ENCODE measurements at regions not wholly inside any gene's neighbourhood (a gene's known extent, or its start where the extent isn't known, plus 50 kb on each side); places are given as distances from the start of the nearest gene placed in this dataset.

DNA sequence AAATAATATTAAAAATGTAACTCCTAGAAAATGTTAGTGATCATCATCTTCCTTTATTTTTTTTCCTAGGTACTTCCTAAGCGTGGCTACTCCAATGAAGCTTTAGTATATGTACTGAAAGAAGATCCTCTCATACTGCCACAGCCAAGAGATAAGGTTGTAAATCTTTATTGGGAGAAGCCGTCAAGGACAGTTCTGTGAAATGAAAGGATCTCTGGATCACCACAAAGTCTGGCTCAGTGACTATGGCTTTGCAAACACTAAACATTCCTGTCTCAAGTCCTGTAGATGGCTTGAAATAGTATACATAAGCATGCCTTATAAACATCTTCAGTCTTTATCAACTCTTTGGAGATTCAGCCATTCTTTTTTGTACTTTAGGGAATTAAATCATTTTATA lies 61.2 kb upstream of the DPH5 start:
- DNase-seq (ENCODE audit: low spot score), result no peak

DNA sequence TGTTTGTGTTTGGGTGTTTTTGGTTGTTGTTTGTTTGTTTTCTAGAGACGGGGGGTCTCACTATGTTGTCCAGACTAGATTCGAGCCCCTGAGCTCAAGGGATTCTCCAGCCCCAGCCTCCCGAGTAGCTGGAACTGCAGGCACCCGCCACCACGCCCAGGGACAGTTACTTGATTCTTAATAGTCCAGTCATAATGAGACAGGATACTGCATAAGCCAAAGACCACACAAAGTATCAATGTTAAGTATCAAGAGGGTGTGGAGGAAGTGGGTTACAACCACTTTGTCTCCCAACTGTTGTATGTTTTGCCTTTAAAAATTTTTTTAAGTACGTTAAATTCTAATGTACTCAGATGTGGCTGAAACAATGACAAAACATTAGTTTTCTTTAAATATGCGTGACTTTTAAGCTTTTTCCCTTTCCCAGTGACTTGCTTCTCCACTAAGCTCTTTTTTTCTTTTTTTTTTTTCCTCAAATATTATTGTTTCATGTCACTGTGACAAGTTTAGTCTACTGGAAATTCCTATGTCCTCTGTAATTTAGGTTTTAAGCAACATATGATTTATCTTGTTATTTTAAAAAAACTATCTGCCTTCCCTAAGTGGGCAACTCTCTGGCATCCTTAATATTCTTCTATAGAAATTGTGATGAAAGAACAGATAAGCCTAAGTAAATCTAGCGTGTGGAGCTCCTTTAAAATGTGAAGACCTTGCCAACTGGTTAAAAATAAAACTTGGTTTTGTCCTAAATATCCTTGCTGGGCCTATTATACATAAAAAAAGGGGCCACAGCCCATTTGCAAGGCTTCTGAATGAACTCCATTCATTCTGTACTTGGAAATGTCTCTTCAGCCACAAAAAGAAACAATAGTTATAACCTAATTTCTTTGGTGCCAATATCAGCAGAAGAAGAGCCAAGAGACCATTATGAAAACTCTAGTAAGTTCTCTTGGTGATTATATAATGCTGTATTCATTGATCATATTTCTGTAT lies 56.2 kb upstream of the DPH5 start:
- no peak for DNase-seq (ENCODE audit: low spot score)

DNA sequence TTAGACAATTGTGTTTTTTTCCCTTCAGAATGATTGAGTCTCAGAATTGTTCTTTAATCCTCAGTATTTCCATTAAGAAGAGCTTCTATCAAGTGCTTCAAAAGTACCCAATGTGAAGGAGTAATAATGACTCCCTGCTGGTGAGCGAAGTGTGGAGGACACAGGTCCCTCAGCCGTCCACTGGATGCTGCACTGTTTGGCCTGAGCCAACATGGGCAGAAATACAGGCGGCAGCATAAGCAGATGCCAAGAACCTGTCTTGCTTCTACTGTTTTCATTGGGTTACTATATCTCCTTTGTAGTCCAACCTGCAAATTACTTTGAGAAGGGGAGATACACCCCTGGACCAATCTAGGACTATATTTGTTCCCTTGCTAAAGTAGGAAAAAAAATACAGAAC lies 55.3 kb upstream of the DPH5 start:
- no peak for DNase-seq (ENCODE audit: low spot score)

DNA sequence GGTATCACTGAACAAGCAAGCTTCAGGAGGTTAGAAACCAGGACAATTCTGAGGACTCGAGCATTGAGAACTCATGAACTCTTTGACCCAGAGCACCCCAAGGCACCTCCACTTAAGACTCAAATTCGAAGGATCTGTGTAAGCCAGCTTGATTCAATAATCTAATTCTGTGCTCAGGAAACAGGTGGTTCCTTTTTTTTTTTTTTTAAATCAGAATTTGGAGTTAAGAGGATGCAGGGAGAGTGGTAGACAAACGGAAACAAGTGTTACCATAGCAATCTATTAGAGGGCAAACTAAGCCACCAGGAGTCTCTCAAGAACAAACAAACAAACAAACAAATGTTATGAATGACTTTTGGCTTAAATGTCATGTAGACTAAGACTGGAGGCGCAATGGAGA lies 53.8 kb upstream of the DPH5 start:
- DNase-seq (ENCODE audit: low spot score), result no peak

DNA sequence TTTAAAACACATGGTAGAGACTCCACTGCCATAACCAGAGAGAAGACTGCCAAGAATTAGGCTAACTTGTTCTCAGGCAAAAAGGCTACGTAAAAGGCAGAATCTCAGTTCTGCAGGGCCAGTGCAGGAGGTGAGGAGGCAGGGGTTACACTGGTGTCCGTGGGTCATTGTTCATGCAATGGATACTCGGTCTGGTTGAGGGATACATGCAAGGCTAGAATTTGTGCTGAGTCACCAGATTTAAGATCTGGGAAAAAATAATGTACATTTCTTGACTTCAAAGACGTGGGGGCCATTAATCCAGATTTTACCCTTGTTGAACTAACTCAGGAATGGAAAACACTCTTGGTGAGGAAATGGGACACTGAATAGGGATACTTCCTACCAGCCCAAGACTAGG lies 52.3 kb upstream of the DPH5 start:
- DNase-seq (ENCODE audit: low spot score), result no peak

DNA sequence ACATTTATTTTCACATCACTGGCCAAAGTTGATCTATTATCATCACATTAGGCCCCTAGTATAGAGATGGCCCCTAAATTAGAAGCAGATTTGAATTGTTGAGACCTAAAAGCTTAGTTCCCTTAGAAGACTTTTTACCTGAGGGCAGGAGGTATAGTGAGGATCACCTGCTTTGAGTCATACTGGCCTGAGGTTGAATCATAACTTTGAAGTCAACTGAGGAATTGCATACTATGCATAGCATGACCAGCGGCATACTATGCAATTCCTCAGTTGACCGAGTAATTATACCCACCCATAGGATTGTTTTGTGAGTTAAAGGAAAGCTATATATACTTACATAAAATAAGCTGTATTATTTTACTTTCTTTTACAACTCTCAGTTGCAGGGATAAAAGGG lies 50.3 kb upstream of the DPH5 start:
- no peak for DNase-seq (ENCODE audit: low spot score)
